ENCODE measurements at regions not wholly inside any gene's neighbourhood (a gene's known extent, or its start where the extent isn't known, plus 50 kb on each side); places are given as distances from the start of the nearest gene placed in this dataset.

DNA sequence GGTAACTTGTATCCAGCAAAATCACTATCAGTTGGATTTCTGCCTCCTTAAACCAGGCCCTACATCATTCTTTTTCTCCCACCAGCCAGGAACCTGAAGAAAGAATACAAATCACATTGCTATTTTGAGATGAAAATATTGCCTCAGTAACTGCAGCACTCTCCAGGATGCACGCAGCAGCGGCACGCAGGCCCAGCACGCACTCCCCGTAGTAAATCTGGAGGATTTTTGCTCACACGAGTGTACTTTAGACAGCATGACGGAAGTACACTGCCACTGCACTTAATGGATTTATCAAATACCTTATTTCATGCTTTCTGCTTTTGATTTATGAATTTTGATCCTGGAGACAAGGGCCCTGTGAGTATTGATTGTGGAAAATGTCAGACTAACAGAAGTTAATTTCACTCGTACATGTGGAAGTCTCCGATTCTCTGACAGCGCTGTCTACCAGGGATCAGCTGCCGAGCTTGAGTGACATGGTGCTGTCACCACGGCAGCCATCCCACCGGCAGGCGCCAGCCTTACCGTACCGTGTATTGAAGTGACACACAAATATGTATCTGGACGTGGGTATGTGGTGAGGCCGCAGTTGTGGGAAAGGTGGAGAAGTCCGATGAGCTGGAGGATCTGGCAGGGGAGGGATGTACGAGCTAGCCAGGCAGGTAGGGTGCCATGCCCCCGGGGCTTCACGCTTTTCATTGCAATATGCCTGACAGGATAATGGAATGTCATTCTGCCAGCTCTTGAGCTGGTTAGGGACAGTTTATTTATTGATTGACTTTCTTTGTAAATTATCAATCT lies 863.7 kb downstream of the GALR1 start:
- no peak for DNase-seq

DNA sequence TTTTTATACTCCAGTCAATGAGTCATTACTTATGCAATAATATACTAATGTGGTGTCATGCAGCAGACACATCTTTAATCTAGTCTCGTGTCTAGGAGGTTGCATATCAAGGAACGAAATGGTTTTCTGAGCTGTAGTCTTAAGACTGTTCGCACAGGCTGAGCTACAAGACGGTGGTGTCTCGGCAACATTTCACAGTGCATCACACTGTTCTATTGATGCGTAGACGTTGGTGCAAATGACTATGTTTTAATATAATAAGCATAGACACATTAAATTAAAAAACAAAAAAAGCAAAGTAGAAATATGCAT lies 864.2 kb downstream of the GALR1 start:
- DNase-seq = no peak

DNA sequence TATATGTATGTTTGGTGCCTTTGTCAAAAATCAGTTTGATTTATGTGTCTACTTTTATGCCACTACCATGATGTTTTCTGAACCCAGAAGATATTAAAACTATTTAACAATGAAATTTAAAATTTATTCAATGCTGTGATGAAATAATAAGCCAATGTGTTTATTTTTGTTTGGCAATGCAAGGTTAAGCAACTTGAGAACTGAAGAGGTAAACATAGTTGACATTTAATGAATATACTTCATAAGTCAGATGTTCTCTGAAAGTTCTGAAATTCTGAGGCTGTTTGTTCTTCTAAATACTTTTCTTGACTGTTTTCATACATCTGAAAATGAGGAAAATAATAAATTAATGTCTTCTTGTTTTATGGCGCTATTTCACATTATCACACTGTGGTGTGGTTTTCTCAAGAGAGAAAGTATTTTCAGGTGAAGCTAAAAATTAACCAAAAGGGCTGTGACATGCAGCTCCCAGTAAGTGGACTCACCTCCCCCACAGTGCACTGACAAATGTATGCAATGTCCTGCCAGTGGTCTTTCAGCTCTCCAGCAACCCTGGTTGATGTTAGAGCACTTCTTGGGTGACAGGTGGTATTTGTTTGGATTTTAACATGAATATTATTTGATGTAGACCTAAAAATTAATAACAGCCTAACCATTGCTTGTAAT lies 863.6 kb upstream of the SALL3 start:
- DNase-seq = no peak

DNA sequence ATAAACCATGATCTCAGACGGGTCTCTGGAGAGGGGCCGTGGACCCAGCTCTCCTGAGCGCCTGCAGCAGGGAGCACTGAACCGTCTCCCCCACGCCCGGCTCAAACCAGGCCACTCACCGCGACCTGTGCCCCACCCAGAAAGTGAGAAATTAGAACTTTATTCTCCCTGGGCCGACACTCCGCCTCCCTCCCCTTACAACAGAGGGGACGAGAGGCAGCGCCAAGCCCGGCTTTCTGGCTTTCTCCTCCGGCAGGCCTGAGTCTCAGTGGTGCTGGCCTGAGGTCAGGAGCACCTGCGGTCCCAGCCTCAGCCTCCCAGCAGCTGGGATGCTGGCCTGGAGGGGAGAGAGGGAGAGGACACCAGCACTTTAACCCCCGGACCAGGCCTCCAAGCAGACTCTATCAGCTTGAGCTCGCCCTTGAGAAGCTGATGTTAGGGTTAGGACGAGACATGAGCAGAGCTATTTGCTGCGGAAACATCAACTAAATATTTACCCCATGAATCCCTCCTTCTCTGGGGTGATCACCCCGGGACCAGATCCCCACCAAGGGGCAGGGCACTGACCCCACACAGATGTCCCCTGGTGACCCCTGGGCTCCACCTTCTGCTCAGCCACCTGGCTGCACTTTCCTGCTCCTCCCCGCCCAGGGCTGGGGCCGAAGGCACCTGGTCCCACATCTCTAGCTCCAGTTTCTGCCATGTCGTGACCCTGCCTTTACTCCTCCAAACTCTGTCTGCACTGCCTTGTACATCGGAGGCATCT lies 856.3 kb upstream of the SALL3 start:
- no peak for DNase-seq

GRCh38 chr18:78123926-78124797 lies 855.5 kb upstream of the SALL3 start:
- no peak for DNase-seq

- DNase-seq = no peak
Observed at GRCh38 chr18:78125206-78125896, 854.3 kb upstream of the SALL3 start.

DNA sequence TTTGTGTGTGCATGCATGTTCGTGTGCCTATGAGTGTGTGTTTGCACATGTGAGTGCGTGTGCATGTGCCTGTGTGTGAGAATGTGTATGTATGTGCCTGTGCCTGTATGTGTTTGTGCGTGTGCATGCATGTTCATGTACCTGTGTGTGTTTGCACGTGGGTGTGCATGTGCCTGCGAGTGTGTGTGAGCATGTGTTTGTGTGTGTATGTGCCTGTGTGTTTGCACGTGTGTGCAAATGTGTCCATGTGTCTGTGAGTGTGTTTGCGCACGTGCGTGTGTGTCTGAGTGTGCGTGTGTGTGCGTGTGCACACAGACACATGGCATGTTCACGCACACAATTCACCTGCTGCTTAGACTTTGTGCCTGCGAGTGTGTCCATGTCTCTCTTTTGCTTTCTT lies 853.5 kb upstream of the SALL3 start:
- DNase-seq = no peak

- DNase-seq = no peak
Observed at GRCh38 chr18:78126536-78126935, 853.1 kb upstream of the SALL3 start.

DNA sequence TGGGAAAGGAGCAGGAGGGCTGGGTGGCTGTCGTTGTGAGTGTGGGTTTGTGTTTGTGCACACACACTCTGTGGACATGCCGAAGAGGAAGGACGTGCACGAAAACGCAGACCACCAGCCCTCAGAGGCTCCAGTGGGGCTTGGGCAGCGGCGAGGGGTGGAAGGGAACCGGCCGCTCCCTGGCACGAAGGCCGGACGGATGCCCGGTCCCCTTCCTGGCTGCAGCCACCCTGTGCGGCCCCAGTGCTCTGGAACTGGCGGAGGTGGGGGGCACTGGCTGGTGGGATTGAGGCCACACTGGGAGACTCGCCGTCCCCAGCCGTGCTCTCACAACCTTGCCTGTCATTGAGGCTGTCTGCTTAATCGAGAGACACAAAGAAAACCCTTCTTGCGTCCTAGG lies 852.6 kb upstream of the SALL3 start:
- DNase-seq = no peak

DNA sequence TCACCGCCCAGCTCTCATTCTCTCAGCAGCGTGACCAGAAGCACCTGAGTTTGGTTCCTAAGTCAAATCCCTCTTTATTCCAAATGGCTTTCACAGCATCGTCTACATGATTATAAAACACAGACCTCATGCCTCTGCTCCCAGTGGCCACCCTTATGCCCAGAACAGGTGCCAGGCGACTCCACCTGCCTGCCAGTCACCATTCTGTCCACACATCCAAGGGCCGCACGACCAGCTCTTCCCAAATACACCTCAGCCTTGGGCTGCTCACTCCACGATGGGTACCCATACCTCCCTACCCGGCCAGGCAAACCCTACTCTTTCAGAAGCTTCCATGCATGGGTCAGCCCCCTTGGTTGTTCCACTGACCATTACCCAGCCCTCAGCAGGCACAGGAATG lies 851.6 kb upstream of the SALL3 start:
- DNase-seq = no peak

DNA sequence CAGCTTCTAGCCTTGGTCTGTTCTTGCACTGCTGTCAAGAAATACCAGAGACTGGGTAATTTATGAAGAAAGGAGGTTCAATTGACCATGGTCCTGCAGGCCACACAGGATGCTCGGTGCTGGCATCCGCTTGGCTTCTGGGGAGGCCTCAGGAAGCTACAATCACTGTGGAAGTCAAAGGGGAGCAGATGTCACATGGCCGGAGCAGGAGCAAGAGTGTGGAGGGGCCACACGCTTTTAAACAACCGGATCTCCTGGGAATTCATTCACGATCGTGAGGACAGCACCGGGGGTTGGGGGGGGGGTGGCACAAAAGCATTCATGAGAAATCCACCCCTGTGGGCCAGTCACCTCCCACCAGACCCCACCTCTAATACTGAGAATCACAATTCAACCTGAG lies 850.4 kb upstream of the SALL3 start:
- DNase-seq = no peak

DNA sequence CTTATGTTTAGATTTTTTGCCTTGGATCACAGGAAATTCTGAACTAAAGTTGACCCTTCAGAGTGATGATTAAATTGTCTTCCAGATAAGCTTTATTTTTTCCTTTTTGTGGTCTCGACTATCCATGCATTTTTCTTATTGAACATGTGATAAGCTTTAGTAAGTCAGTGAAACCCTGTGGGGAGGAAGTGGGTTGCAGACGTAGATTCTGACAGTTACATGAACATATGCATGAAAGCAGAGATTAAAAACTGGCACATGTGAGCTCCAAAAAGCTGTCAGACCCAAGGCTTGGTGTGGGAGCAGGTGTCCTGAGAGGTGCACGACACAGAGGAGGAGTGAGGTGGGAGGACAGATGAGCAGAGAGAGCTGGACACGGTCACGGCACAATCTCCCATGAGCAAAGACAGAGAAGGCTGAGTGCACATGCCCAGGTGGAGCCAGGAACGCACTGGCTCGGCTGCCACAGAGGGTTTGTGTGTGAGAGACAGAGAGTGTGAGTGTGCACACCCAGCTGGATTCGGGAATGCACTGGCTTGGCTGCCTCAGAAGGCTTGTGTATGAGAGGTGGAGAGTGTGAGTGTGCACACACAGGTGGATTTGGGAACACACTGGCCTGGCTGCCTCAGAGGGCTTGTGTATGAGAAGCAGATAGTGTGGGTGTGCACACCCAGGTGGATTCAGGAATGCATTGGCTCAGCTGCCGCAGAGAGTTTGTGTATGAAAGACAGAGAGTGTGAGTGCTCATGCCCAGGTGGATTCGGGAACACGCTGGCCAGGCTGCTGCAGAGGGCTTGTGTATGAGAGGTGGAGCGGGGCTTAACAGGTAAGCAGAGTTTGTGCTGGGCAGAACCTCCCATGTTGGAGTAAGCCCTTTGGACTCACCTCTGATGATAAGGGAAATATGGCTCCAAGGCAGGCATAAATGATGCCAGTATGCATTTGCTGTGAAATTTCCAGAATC lies 849.1 kb upstream of the SALL3 start:
- DNase-seq = no peak

DNA sequence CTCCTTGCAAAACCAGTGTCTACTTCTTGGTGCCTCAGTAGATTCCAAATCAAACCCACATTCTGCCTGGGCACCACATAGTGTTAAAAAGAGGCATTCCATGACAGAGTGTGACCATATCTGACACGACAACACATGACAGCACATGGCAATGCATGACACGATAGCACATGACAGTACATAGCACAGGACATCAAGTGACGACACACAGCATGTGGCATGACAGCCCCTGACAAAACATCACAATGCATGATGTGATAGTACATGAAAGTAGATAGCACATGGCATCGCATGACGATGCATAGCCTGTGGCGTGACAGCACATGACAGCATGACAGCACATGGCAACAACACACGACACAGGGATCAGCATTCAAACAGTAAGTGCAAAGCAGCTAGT lies 845.9 kb upstream of the SALL3 start:
- DNase-seq = no peak

- DNase-seq = no peak
Observed at GRCh38 chr18:78136986-78137385, 842.6 kb upstream of the SALL3 start.

DNA sequence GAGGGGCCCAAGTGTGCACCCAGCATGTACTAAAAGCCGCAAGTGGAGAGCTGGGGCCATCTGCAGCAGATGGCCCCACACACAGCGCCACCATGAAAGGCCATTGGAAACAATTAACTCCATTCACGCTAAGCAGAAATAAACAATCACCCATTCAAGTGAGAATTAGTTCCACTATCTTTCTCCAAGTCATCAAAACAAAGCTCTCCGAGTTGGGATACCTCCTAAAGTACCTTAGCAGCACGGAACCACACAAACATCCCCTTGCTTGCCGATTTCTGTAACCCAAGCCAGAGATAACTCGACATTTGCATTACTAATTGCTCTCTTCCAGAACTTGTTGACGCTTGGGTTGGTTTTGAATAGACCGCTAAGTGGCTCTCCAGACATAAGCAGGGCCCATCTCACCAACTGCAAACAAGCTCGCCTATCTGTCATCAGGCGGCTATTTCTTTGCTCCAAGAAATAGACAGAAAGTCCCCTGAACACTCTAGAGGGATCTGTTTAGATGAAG lies 840.6 kb upstream of the SALL3 start:
- no peak for DNase-seq

DNA sequence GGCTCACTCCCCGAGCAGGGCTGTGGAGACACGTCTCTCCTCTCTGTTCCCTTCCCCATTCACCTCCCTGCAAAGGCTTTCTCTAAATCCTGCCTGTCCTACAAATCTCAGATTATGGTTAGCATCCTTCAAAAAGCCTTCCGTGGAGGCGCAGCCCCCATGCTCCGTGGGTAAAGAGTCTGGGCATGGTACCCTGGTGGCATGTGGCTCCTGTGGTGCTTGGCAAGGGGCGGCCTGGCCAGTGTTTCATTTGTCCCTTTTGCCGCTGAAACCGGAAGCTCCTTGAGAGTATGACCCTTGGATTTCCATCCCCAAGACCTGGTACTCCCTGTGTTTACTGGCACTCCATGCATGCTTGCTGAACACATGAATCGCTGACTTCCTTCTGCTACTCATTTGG lies 839.3 kb upstream of the SALL3 start:
- no peak for DNase-seq

- DNase-seq = no peak
Observed at GRCh38 chr18:78144669-78145068, 834.9 kb upstream of the SALL3 start.

- no peak for DNase-seq
Observed at GRCh38 chr18:78145096-78145495, 834.5 kb upstream of the SALL3 start.

DNA sequence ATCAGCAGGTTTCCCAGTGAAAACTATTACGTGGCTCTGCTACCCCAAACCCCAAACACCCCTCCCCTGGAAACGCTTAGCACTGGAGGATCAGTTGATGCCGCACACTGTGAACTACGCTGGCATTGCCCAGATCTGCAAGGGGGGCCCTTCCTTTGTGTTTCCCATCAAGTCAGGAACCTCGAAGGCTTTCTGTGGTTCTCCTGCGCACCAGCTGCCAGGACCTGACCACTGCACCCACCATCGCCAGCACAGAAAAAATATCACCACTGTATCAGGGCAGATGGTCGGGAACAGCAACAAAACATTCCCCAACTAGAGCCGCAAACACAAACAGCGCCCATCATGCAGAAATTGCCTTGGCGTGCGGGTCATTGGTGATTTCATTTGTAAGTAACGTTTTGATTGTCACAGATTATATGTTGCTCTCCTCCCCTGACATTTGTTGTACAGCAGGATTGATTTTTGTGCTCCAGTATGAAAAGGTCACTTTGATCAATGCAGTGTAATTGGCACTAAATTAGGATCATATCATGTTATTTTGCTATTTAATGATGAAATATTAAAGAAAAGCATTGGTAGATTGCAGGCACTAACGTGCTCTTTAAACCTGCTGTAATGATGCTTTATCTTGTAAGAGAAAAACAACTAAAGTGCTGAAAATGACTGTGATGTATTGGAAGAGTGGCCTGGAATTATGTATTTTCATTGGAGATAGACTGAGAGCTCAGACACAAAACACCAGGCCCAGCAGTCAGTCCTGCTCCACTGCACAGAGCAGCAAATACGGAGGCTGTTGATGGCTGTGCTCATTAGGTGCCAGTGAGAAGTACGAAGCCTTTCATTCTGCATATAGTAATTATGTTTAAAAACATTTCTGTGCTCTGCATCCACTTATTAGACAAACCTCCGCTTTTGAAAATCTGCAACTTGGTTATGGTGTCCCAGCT lies 833.2 kb upstream of the SALL3 start:
- no peak for DNase-seq

Data from renal pelvis (tissue), 1 donor.